ENCODE measurements at regions not wholly inside any gene's neighbourhood (a gene's known extent, or its start where the extent isn't known, plus 50 kb on each side); places are given as distances from the start of the nearest gene placed in this dataset.

DNA sequence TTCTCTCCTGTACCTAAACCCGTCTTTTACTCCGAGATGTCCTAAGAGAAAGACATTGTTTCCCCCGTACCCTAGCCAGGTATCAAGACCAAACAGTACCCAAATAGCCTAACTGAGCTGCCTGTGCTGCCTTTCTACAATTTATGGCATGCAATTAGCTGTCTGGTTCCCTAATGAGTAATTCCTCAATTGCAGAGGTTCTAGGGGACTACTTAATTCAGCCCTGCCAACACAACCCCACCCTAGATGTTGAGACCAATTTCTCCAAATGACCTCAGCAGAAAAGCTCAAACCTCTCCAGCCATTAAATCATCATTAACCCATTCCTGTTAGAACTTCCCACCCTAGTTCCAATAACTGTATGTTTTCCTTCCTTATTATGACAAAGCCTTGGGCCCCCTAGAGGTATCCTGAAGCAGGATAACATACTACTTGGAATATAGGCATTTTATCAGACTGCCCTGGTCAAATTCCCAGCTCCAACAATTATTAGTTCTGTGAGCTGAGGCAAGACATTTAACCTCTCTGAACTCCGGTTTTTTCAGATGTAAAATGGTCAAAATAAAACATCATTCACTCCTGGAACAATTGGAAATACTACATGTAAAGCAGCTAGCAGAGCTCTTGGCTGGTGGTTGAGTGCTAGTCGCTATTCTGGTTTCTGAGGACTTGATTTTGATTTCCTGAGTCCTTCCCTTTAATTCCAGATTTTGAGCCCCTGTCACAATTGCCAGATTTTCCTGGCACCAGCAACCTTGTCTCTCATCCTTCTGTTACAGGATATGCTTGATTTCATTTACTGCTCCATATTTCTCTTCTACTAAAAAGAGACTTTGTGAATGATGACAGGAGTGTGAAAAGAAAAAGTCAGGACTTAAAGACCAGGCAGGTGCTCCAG, 244.6 kb upstream of the TENM3 start:
- TF ChIP-seq, protein P1, sequence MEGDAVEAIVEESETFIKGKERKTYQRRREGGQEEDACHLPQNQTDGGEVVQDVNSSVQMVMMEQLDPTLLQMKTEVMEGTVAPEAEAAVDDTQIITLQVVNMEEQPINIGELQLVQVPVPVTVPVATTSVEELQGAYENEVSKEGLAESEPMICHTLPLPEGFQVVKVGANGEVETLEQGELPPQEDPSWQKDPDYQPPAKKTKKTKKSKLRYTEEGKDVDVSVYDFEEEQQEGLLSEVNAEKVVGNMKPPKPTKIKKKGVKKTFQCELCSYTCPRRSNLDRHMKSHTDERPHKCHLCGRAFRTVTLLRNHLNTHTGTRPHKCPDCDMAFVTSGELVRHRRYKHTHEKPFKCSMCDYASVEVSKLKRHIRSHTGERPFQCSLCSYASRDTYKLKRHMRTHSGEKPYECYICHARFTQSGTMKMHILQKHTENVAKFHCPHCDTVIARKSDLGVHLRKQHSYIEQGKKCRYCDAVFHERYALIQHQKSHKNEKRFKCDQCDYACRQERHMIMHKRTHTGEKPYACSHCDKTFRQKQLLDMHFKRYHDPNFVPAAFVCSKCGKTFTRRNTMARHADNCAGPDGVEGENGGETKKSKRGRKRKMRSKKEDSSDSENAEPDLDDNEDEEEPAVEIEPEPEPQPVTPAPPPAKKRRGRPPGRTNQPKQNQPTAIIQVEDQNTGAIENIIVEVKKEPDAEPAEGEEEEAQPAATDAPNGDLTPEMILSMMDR (IDR thresholded peaks at IDR 0.05; ENCODE audit: insufficient read depth, low read depth, low read length), result no peak
- TF ChIP-seq EZH2 (IDR thresholded peaks at IDR 0.05; ENCODE audit: insufficient read depth, low read length), result no peak
